Naive thymus-derived CD4-positive, alpha-beta T cell (primary cell): ENCODE measurements at regions not wholly inside any gene's neighbourhood (a gene's known extent, or its start where the extent isn't known, plus 50 kb on each side); places are given as distances from the start of the nearest gene placed in this dataset.

Source experiments
- ATAC-seq: fragments of 150-1000 bp; cut with Tn5 transposase; 2 replicates; pipeline ENCODE4 v1.10.0; 2021; ENCODE audit warnings: mild to moderate bottlenecking, moderate library complexity
- CTCF ChIA-PET: fragments of 350-600 bp; sonication (Branson Sonifier 250); formaldehyde crosslinking; loops from one replicate; lab custom pipeline; 2021; ENCODE audit warnings: antibody characterized with exemption; lab: Charles Lee
- POLR2A ChIA-PET: fragments of 350-600 bp; sonication (Branson Sonifier 250); formaldehyde crosslinking; loops from one replicate; lab custom pipeline; 2021; ENCODE audit warnings: antibody characterized with exemption, inconsistent platforms; lab: Charles Lee
- DNase-seq, 9 donors: peaks; one replicate each; pipeline versions ENCODE4 v3.0.0 to v3.0.0-alpha.2; 2020 to 2022; ENCODE audit warnings: mixed read lengths in 1 of 9
- H3K27ac ChIP-seq: one replicate; pipeline ENCODE4 v1.7.0; 2013; ENCODE audit warnings: mild to moderate bottlenecking, low read depth, low read length, moderate library complexity
- H3K27me3 ChIP-seq, 2 donors: one replicate each; pipeline ENCODE4 v1.7.0; 2013; ENCODE audit warnings: low read length in 2 of 2, mild to moderate bottlenecking in 2 of 2, moderate library complexity in 2 of 2; ENCODE audit not compliant: control insufficient read depth in 2 of 2, insufficient read depth in 2 of 2
- H3K36me3 ChIP-seq, 3 experiments: 1 replicate in 2 of 3; 2 replicates in 1 of 3; pipeline ENCODE4 v1.7.0; 2013; ENCODE audit warnings: low read length in 3 of 3, mild to moderate bottlenecking in 3 of 3, moderate library complexity in 1 of 3; ENCODE audit not compliant: insufficient read depth in 3 of 3, control insufficient read depth in 2 of 3
- H3K4me1 ChIP-seq, 2 donors: one replicate each; pipeline ENCODE4 v1.7.0; 2013; ENCODE audit warnings: low read length in 2 of 2, mild to moderate bottlenecking in 2 of 2, moderate library complexity in 1 of 2; ENCODE audit not compliant: control insufficient read depth in 2 of 2, insufficient read depth in 2 of 2
- H3K4me3 ChIP-seq: 2 replicates; pipeline ENCODE4 v1.7.0; 2013; ENCODE audit warnings: mild to moderate bottlenecking, low read length
- H3K9me3 ChIP-seq, 3 experiments: 1 replicate in 2 of 3; 2 replicates in 1 of 3; pipeline ENCODE4 v1.7.0; 2013; ENCODE audit warnings: low read length in 3 of 3; ENCODE audit not compliant: control insufficient read depth in 2 of 3
- H3K27ac Mint-ChIP-seq, 9 donors: one replicate each; pipeline ENCODE4 v1.8.0; 2020 to 2022; ENCODE audit warnings: mixed read lengths in 9 of 9, mild to moderate bottlenecking in 8 of 9, moderate library complexity in 5 of 9, inconsistent platforms in 2 of 9
- H3K27me3 Mint-ChIP-seq, 5 donors: one replicate each; pipeline ENCODE4 v1.8.0; 2021 to 2022; ENCODE audit warnings: mixed read lengths in 5 of 5, mild to moderate bottlenecking in 1 of 5
- H3K36me3 Mint-ChIP-seq, 5 donors: one replicate each; pipeline ENCODE4 v1.8.0; 2020 to 2022; ENCODE audit warnings: mixed read lengths in 5 of 5, mild to moderate bottlenecking in 3 of 5, inconsistent platforms in 1 of 5
- H3K4me1 Mint-ChIP-seq, 7 donors: one replicate each; pipeline ENCODE4 v1.8.0; 2020 to 2022; ENCODE audit warnings: mixed read lengths in 7 of 7, mild to moderate bottlenecking in 3 of 7, inconsistent platforms in 1 of 7
- H3K4me3 Mint-ChIP-seq, 10 donors: one replicate each; pipeline ENCODE4 v1.8.0; 2020 to 2022; ENCODE audit warnings: mild to moderate bottlenecking in 10 of 10, mixed read lengths in 10 of 10, moderate library complexity in 6 of 10, inconsistent platforms in 2 of 10
- H3K9me3 Mint-ChIP-seq, 11 donors: one replicate each; pipeline ENCODE4 v1.8.0; 2020 to 2022; ENCODE audit warnings: mixed read lengths in 11 of 11, mild to moderate bottlenecking in 4 of 11, inconsistent platforms in 1 of 11, moderate library complexity in 1 of 11
- intact Hi-C, 2 donors: fragments of 100-400 bp; cut with micrococcal nuclease; formaldehyde crosslinking; loops; one replicate each; pipeline ENCODE4 v1.15.1; 2023

GRCh38 chr5:99664972-99665371 lies 736.2 kb upstream of the CHD1 start:
- intact Hi-C loops: no loop called here
- DNase-seq (no peak), ATAC-seq (no peak)
- no peak overlapping the region for H3K27ac Mint-ChIP-seq
- H3K4me3 Mint-ChIP-seq: no peak overlapping the region
- no peaks in the 10 kb centered on the region for H3K36me3 Mint-ChIP-seq
- CTCF ChIA-PET: no interaction called here
- Histone ChIP-seq H3K4me1 (no peaks in the 10 kb centered on the region), H3K27ac (no peak overlapping the region), H3K27me3 (no peaks in the 10 kb centered on the region), H3K9me3 (no peaks in the 10 kb centered on the region), H3K36me3 (no peaks in the 10 kb centered on the region), H3K4me3 (no peak overlapping the region)
- POLR2A ChIA-PET: no interaction called here
- H3K27me3 Mint-ChIP-seq: no peaks in the 10 kb centered on the region
- peaks cover 0 to 14% (median 3%) of the 10 kb centered on the region in 11 donors for H3K9me3 Mint-ChIP-seq
- no peaks in the 10 kb centered on the region for H3K4me1 Mint-ChIP-seq

GRCh38 chr5:99651298-99651697 lies 722.5 kb upstream of the CHD1 start:
- ChIA-PET CTCF (no interaction called here), POLR2A (no interaction called here)
- ATAC-seq (no peak), DNase-seq (no peak)
- Histone ChIP-seq H3K27me3 (no peaks in the 10 kb centered on the region), H3K4me3 (no peak overlapping the region), H3K27ac (no peak overlapping the region), H3K9me3 (no peaks in the 10 kb centered on the region), H3K4me1 (no peaks in the 10 kb centered on the region), H3K36me3 (no peaks in the 10 kb centered on the region)
- Mint-ChIP-seq H3K9me3 (peaks cover 0 to 8% (median 0%) of the 10 kb centered on the region in 11 donors), H3K4me3 (no peak overlapping the region), H3K27me3 (no peaks in the 10 kb centered on the region), H3K36me3 (no peaks in the 10 kb centered on the region), H3K4me1 (no peaks in the 10 kb centered on the region), H3K27ac (no peak overlapping the region)
- intact Hi-C loops: no loop called here

GRCh38 chr5:99646011-99646647 lies 717.3 kb upstream of the CHD1 start:
- ChIA-PET CTCF (interaction anchor here (0.6 kb wide), 1 partner anchor 1077 kb away, joined by 4 read pairs; no protein-coding TSS in a partner anchor), POLR2A (no interaction called here)
- H3K27ac ChIP-seq: no peak overlapping the region
- Mint-ChIP-seq H3K27me3 (no peaks in the 10 kb centered on the region), H3K4me3 (no peak overlapping the region), H3K36me3 (no peaks in the 10 kb centered on the region), H3K9me3 (peaks cover 0 to 11% (median 3%) of the 10 kb centered on the region in 11 donors), H3K4me1 (no peaks in the 10 kb centered on the region), H3K27ac (no peak overlapping the region)
- H3K4me3 ChIP-seq: no peak overlapping the region
- intact Hi-C loops: no loop called here
- H3K36me3 ChIP-seq: no peaks in the 10 kb centered on the region
- DNase-seq (no peak), ATAC-seq (no peak)
- H3K9me3 ChIP-seq: no peaks in the 10 kb centered on the region
- H3K4me1 ChIP-seq: no peaks in the 10 kb centered on the region
- H3K27me3 ChIP-seq: no peaks in the 10 kb centered on the region

GRCh38 chr5:99644822-99645221 lies 716.0 kb upstream of the CHD1 start:
- no peak overlapping the region for H3K4me3 ChIP-seq
- DNase-seq (no peak), ATAC-seq (no peak)
- H3K36me3 ChIP-seq: no peaks in the 10 kb centered on the region
- Mint-ChIP-seq H3K27ac (no peak overlapping the region), H3K36me3 (no peaks in the 10 kb centered on the region), H3K27me3 (no peaks in the 10 kb centered on the region), H3K4me3 (no peak overlapping the region), H3K9me3 (peaks cover 0 to 11% (median 3%) of the 10 kb centered on the region in 11 donors), H3K4me1 (no peaks in the 10 kb centered on the region)
- H3K9me3 ChIP-seq: no peaks in the 10 kb centered on the region
- no peak overlapping the region for H3K27ac ChIP-seq
- H3K4me1 ChIP-seq: no peaks in the 10 kb centered on the region
- H3K27me3 ChIP-seq: no peaks in the 10 kb centered on the region
- CTCF ChIA-PET: no interaction called here
- intact Hi-C loops: no loop called here
- POLR2A ChIA-PET: no interaction called here

- ATAC-seq (no peak), DNase-seq (no peak)
- Mint-ChIP-seq H3K27ac (no peak overlapping the region), H3K4me1 (no peaks in the 10 kb centered on the region), H3K9me3 (peaks cover 0 to 11% (median 4%) of the 10 kb centered on the region in 11 donors), H3K36me3 (no peaks in the 10 kb centered on the region), H3K4me3 (no peak overlapping the region), H3K27me3 (no peaks in the 10 kb centered on the region)
- H3K36me3 ChIP-seq: no peaks in the 10 kb centered on the region
- H3K4me3 ChIP-seq: no peak overlapping the region
- H3K9me3 ChIP-seq: no peaks in the 10 kb centered on the region
- intact Hi-C loops: no loop called here
- POLR2A ChIA-PET: no interaction called here
- no peaks in the 10 kb centered on the region for H3K27me3 ChIP-seq
- no peak overlapping the region for H3K27ac ChIP-seq
- no peaks in the 10 kb centered on the region for H3K4me1 ChIP-seq
- CTCF ChIA-PET: no interaction called here
These were observed 711.8 kb upstream of the CHD1 start for GRCh38 chr5:99640646-99641045.

- intact Hi-C loops: no loop called here
- Mint-ChIP-seq H3K27ac (no peak overlapping the region), H3K36me3 (no peaks in the 10 kb centered on the region), H3K4me1 (no peaks in the 10 kb centered on the region), H3K9me3 (peaks cover 0 to 11% (median under 1%) of the 10 kb centered on the region in 11 donors), H3K27me3 (no peaks in the 10 kb centered on the region), H3K4me3 (no peak overlapping the region)
- Histone ChIP-seq H3K9me3 (no peaks in the 10 kb centered on the region), H3K36me3 (no peaks in the 10 kb centered on the region), H3K4me1 (no peaks in the 10 kb centered on the region), H3K27ac (no peak overlapping the region), H3K27me3 (no peaks in the 10 kb centered on the region), H3K4me3 (no peak overlapping the region)
- CTCF ChIA-PET: no interaction called here
- DNase-seq (no peak), ATAC-seq (no peak)
- POLR2A ChIA-PET: no interaction called here
These were observed 711.1 kb upstream of the CHD1 start for GRCh38 chr5:99639905-99640304.

- H3K36me3 ChIP-seq: no peaks in the 10 kb centered on the region
These were observed 707.9 kb upstream of the CHD1 start for GRCh38 chr5:99636663-99637062.

More at GRCh38 chr5:99636663-99637062, 707.9 kb upstream of the CHD1 start:
- intact Hi-C loops: no loop called here
- Mint-ChIP-seq H3K4me3 (no peak overlapping the region), H3K9me3 (peaks cover 0 to 16% (median 0%) of the 10 kb centered on the region in 11 donors), H3K4me1 (no peaks in the 10 kb centered on the region), H3K36me3 (no peaks in the 10 kb centered on the region), H3K27ac (no peak overlapping the region), H3K27me3 (no peaks in the 10 kb centered on the region)
- DNase-seq (no peak), ATAC-seq (no peak)
- no peaks in the 10 kb centered on the region for H3K27me3 ChIP-seq
- no peak overlapping the region for H3K4me3 ChIP-seq
- POLR2A ChIA-PET: no interaction called here
- H3K4me1 ChIP-seq: no peaks in the 10 kb centered on the region
- H3K9me3 ChIP-seq: no peaks in the 10 kb centered on the region
- no peak overlapping the region for H3K27ac ChIP-seq
- CTCF ChIA-PET: no interaction called here
